ENCODE measurements at regions not wholly inside any gene's neighbourhood (a gene's known extent, or its start where the extent isn't known, plus 50 kb on each side); places are given as distances from the start of the nearest gene placed in this dataset.

GRCh38 chr10:60565492-60565891, 175.8 kb upstream of the ANK3 start:
- ChIA-PET POLR2A (no interaction called here), CTCF (no interaction called here)
- H3K27ac ChIP-seq (ENCODE audit: insufficient read depth in 1 of 2, low read depth in 1 of 2, low read length in 2 of 2, poor library complexity in 1 of 2, severe bottlenecking in 2 of 2) = no peak overlapping the region
- no peak for DNase-seq
- no peaks in the 10 kb centered on the region for H3K27me3 ChIP-seq (replicated peaks in 2 of 5; ENCODE audit: control insufficient read depth in 4 of 5, insufficient read depth in 5 of 5, low read length in 4 of 5)
- no peak overlapping the region for H3K4me3 ChIP-seq (ENCODE audit: control insufficient read depth in 1 of 7, extremely low read depth in 1 of 7, insufficient read depth in 4 of 7, low read depth in 2 of 7, low read length in 6 of 7)
- peaks cover 0 to 12% (median 6%) of the 10 kb centered on the region in 4 experiments for H3K4me1 ChIP-seq (ENCODE audit: control extremely low read depth in 1 of 4, control insufficient read depth in 4 of 4, insufficient read depth in 4 of 4, low read length in 3 of 4)
- peaks cover 6 to 26% (median 8%) of the 10 kb centered on the region in 5 experiments for H3K9me3 ChIP-seq (ENCODE audit: control extremely low read depth in 1 of 5, control insufficient read depth in 4 of 5, insufficient read depth in 2 of 5, low read depth in 1 of 5, low read length in 4 of 5)
- WGBS (ENCODE audit: insufficient coverage) = 86% methylated on average over 1 of the region's 2 CpGs
- H3K36me3 ChIP-seq (ENCODE audit: control insufficient read depth in 4 of 4, insufficient read depth in 4 of 4, low read length in 3 of 4) = no peaks in the 10 kb centered on the region

GRCh38 chr10:60564475-60564874, 174.8 kb upstream of the ANK3 start:
- Histone ChIP-seq H3K36me3 (ENCODE audit: control insufficient read depth in 4 of 4, insufficient read depth in 4 of 4, low read length in 3 of 4) (no peaks in the 10 kb centered on the region), H3K27ac (ENCODE audit: insufficient read depth in 1 of 2, low read depth in 1 of 2, low read length in 2 of 2, poor library complexity in 1 of 2, severe bottlenecking in 2 of 2) (no peak overlapping the region), H3K4me1 (ENCODE audit: control extremely low read depth in 1 of 4, control insufficient read depth in 4 of 4, insufficient read depth in 4 of 4, low read length in 3 of 4) (peaks cover 0 to 15% (median 9%) of the 10 kb centered on the region in 4 experiments), H3K27me3 (replicated peaks in 2 of 5; ENCODE audit: control insufficient read depth in 4 of 5, insufficient read depth in 5 of 5, low read length in 4 of 5) (no peaks in the 10 kb centered on the region), H3K9me3 (ENCODE audit: control extremely low read depth in 1 of 5, control insufficient read depth in 4 of 5, insufficient read depth in 2 of 5, low read depth in 1 of 5, low read length in 4 of 5) (peaks cover 6 to 26% (median 8%) of the 10 kb centered on the region in 5 experiments), H3K4me3 (ENCODE audit: control insufficient read depth in 1 of 7, extremely low read depth in 1 of 7, insufficient read depth in 4 of 7, low read depth in 2 of 7, low read length in 6 of 7) (no peak overlapping the region)
- ChIA-PET POLR2A (no interaction called here), CTCF (interaction anchor here (1.4 kb wide), 1 partner anchor 81 kb away, joined by 4 read pairs; no protein-coding TSS in a partner anchor)
- 86% methylated on average over 1 of the region's 3 CpGs for WGBS (ENCODE audit: insufficient coverage)
- DNase-seq = no peak

- no peak overlapping the region for H3K27ac ChIP-seq (ENCODE audit: insufficient read depth in 1 of 2, low read depth in 1 of 2, low read length in 2 of 2, poor library complexity in 1 of 2, severe bottlenecking in 2 of 2)
- CTCF ChIA-PET = no interaction called here
Observed at GRCh38 chr10:60560451-60560850, 170.8 kb upstream of the ANK3 start.

GRCh38 chr10:60555700-60556099, 166.0 kb upstream of the ANK3 start:
- H3K36me3 ChIP-seq (ENCODE audit: control insufficient read depth in 4 of 4, insufficient read depth in 4 of 4, low read length in 3 of 4) = no peaks in the 10 kb centered on the region
- peaks cover 0 to 12% (median 5%) of the 10 kb centered on the region in 4 experiments for H3K4me1 ChIP-seq (ENCODE audit: control extremely low read depth in 1 of 4, control insufficient read depth in 4 of 4, insufficient read depth in 4 of 4, low read length in 3 of 4)
- H3K27me3 ChIP-seq (replicated peaks in 2 of 5; ENCODE audit: control insufficient read depth in 4 of 5, insufficient read depth in 5 of 5, low read length in 4 of 5) = no peaks in the 10 kb centered on the region
- H3K9me3 ChIP-seq (ENCODE audit: control extremely low read depth in 1 of 5, control insufficient read depth in 4 of 5, insufficient read depth in 2 of 5, low read depth in 1 of 5, low read length in 4 of 5) = peaks cover 0 to 4% (median 0%) of the 10 kb centered on the region in 5 experiments
- ChIA-PET CTCF (interaction anchor here (2.6 kb wide), 1 partner anchor 91 kb away, joined by 11 read pairs; no protein-coding TSS in a partner anchor), POLR2A (no interaction called here)
- 0% methylated on average over 1 of the region's 5 CpGs for WGBS (ENCODE audit: insufficient coverage)
- no peak overlapping the region for H3K27ac ChIP-seq (ENCODE audit: insufficient read depth in 1 of 2, low read depth in 1 of 2, low read length in 2 of 2, poor library complexity in 1 of 2, severe bottlenecking in 2 of 2)
- peak; percentile 11 to 55 (median 41) for DNase-seq
- no peak overlapping the region for H3K4me3 ChIP-seq (ENCODE audit: control insufficient read depth in 1 of 7, extremely low read depth in 1 of 7, insufficient read depth in 4 of 7, low read depth in 2 of 7, low read length in 6 of 7)

More at GRCh38 chr10:60560451-60560850, 170.8 kb upstream of the ANK3 start:
- peak; percentile 6 to 62 (median 50) for DNase-seq
- no peaks in the 10 kb centered on the region for H3K27me3 ChIP-seq (replicated peaks in 2 of 5; ENCODE audit: control insufficient read depth in 4 of 5, insufficient read depth in 5 of 5, low read length in 4 of 5)
- no CpG with 5 or more reads among the region's 2 CpGs for WGBS (ENCODE audit: insufficient coverage)
- POLR2A ChIA-PET = interaction anchor here (0.6 kb wide), 1 partner anchor 324 kb away, joined by 3 read pairs; no protein-coding TSS in a partner anchor
- H3K9me3 ChIP-seq (ENCODE audit: control extremely low read depth in 1 of 5, control insufficient read depth in 4 of 5, insufficient read depth in 2 of 5, low read depth in 1 of 5, low read length in 4 of 5) = peaks cover 0 to 6% (median 0%) of the 10 kb centered on the region in 5 experiments
- no peaks in the 10 kb centered on the region for H3K36me3 ChIP-seq (ENCODE audit: control insufficient read depth in 4 of 4, insufficient read depth in 4 of 4, low read length in 3 of 4)
- H3K4me1 ChIP-seq (ENCODE audit: control extremely low read depth in 1 of 4, control insufficient read depth in 4 of 4, insufficient read depth in 4 of 4, low read length in 3 of 4) = peaks cover 0 to 15% (median 13%) of the 10 kb centered on the region in 4 experiments
- H3K4me3 ChIP-seq (ENCODE audit: control insufficient read depth in 1 of 7, extremely low read depth in 1 of 7, insufficient read depth in 4 of 7, low read depth in 2 of 7, low read length in 6 of 7) = peak overlapping the region in 2 of 7 experiments; percentile 23 to 24

- no CpG with 5 or more reads among the region's 1 CpG for WGBS (ENCODE audit: insufficient coverage)
Observed at GRCh38 chr10:60549686-60550085, 160.0 kb upstream of the ANK3 start.

GRCh38 chr10:60542657-60543056, 153.0 kb upstream of the ANK3 start:
- Histone ChIP-seq H3K4me3 (ENCODE audit: control insufficient read depth in 1 of 7, extremely low read depth in 1 of 7, insufficient read depth in 4 of 7, low read depth in 2 of 7, low read length in 6 of 7) (no peak overlapping the region), H3K27me3 (replicated peaks in 2 of 5; ENCODE audit: control insufficient read depth in 4 of 5, insufficient read depth in 5 of 5, low read length in 4 of 5) (no peaks in the 10 kb centered on the region), H3K9me3 (ENCODE audit: control extremely low read depth in 1 of 5, control insufficient read depth in 4 of 5, insufficient read depth in 2 of 5, low read depth in 1 of 5, low read length in 4 of 5) (no peaks in the 10 kb centered on the region), H3K27ac (ENCODE audit: insufficient read depth in 1 of 2, low read depth in 1 of 2, low read length in 2 of 2, poor library complexity in 1 of 2, severe bottlenecking in 2 of 2) (no peak overlapping the region), H3K4me1 (ENCODE audit: control extremely low read depth in 1 of 4, control insufficient read depth in 4 of 4, insufficient read depth in 4 of 4, low read length in 3 of 4) (peaks cover 0 to 2% (median 0%) of the 10 kb centered on the region in 4 experiments), H3K36me3 (ENCODE audit: control insufficient read depth in 4 of 4, insufficient read depth in 4 of 4, low read length in 3 of 4) (no peaks in the 10 kb centered on the region)
- POLR2A ChIA-PET = no interaction called here
- WGBS (ENCODE audit: insufficient coverage) = no CpG with 5 or more reads among the region's 4 CpGs
- CTCF ChIA-PET = no interaction called here
- DNase-seq = no peak

More at GRCh38 chr10:60549686-60550085, 160.0 kb upstream of the ANK3 start:
- H3K4me3 ChIP-seq (ENCODE audit: control insufficient read depth in 1 of 7, extremely low read depth in 1 of 7, insufficient read depth in 4 of 7, low read depth in 2 of 7, low read length in 6 of 7) = no peak overlapping the region
- ChIA-PET POLR2A (interaction anchor here (0.6 kb wide), 1 partner anchor 60 kb away, joined by 4 read pairs; no protein-coding TSS in a partner anchor), CTCF (no interaction called here)
- peak; percentile 20 to 44 (median 43) for DNase-seq
- no peaks in the 10 kb centered on the region for H3K36me3 ChIP-seq (ENCODE audit: control insufficient read depth in 4 of 4, insufficient read depth in 4 of 4, low read length in 3 of 4)
- H3K4me1 ChIP-seq (ENCODE audit: control extremely low read depth in 1 of 4, control insufficient read depth in 4 of 4, insufficient read depth in 4 of 4, low read length in 3 of 4) = no peaks in the 10 kb centered on the region
- H3K27me3 ChIP-seq (replicated peaks in 2 of 5; ENCODE audit: control insufficient read depth in 4 of 5, insufficient read depth in 5 of 5, low read length in 4 of 5) = no peaks in the 10 kb centered on the region
- peaks cover 0 to 4% (median 0%) of the 10 kb centered on the region in 5 experiments for H3K9me3 ChIP-seq (ENCODE audit: control extremely low read depth in 1 of 5, control insufficient read depth in 4 of 5, insufficient read depth in 2 of 5, low read depth in 1 of 5, low read length in 4 of 5)
- H3K27ac ChIP-seq (ENCODE audit: insufficient read depth in 1 of 2, low read depth in 1 of 2, low read length in 2 of 2, poor library complexity in 1 of 2, severe bottlenecking in 2 of 2) = no peak overlapping the region

- ChIA-PET POLR2A (no interaction called here), CTCF (no interaction called here)
- WGBS (ENCODE audit: insufficient coverage) = 33% methylated on average over 2 of the region's 3 CpGs
- H3K4me3 ChIP-seq (ENCODE audit: control insufficient read depth in 1 of 7, extremely low read depth in 1 of 7, insufficient read depth in 4 of 7, low read depth in 2 of 7, low read length in 6 of 7) = no peak overlapping the region
- H3K4me1 ChIP-seq (ENCODE audit: control extremely low read depth in 1 of 4, control insufficient read depth in 4 of 4, insufficient read depth in 4 of 4, low read length in 3 of 4) = peaks cover 0 to 2% (median 0%) of the 10 kb centered on the region in 4 experiments
- no peak for DNase-seq
- no peaks in the 10 kb centered on the region for H3K9me3 ChIP-seq (ENCODE audit: control extremely low read depth in 1 of 5, control insufficient read depth in 4 of 5, insufficient read depth in 2 of 5, low read depth in 1 of 5, low read length in 4 of 5)
- no peaks in the 10 kb centered on the region for H3K36me3 ChIP-seq (ENCODE audit: control insufficient read depth in 4 of 4, insufficient read depth in 4 of 4, low read length in 3 of 4)
- no peaks in the 10 kb centered on the region for H3K27me3 ChIP-seq (replicated peaks in 2 of 5; ENCODE audit: control insufficient read depth in 4 of 5, insufficient read depth in 5 of 5, low read length in 4 of 5)
- H3K27ac ChIP-seq (ENCODE audit: insufficient read depth in 1 of 2, low read depth in 1 of 2, low read length in 2 of 2, poor library complexity in 1 of 2, severe bottlenecking in 2 of 2) = no peak overlapping the region
Observed at GRCh38 chr10:60541451-60541850, 151.8 kb upstream of the ANK3 start.

Data from common myeloid progenitor, CD34-positive (primary cell).